ENCODE measurements at regions not wholly inside any gene's neighbourhood (a gene's known extent, or its start where the extent isn't known, plus 50 kb on each side); places are given as distances from the start of the nearest gene placed in this dataset.
"Not testable (repeated sequence)": the region's sequence is repeated elsewhere in the genome, so short reads cannot be mapped to it uniquely, and the experiment has no call there.

- intact Hi-C loops (cut with DNase I), result no loop called here
- DNase-seq (ENCODE audit: low spot score), result no peak
Measured at GRCh38 chr9:85487872-85488271, 253.9 kb downstream of the AGTPBP1 start.

- DNase-seq (ENCODE audit: low spot score), result no peak
- intact Hi-C loops (cut with DNase I), result no loop called here
Measured at GRCh38 chr9:85484235-85484634, 257.5 kb downstream of the AGTPBP1 start.

DNA sequence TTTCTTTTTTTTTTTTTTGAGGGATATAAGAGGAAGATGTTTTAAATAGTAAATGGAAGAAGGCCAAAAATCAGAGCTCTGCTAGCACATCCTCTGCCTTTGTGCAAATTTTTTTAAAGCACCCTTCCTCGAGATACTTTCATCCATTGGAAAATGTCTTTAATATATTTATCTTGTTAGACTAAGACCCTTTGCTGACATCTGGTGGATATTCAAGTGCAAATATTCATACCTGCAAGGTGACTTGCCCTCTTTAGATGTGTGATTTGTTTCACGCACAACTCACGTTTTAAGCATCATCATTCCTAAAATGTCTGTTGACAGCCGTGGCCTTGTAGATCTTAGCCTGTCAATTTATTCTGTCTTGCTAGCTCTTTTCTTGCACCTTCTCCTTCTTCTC is 258.5 kb downstream of the AGTPBP1 start:
- intact Hi-C loops (cut with DNase I), result no loop called here
- no peak for DNase-seq (ENCODE audit: low spot score)

GRCh38 chr9:85479305-85479704 is 262.4 kb downstream of the AGTPBP1 start:
- no peak for DNase-seq (ENCODE audit: low spot score)

GRCh38 chr9:85478847-85479246 is 262.9 kb downstream of the AGTPBP1 start:
- no peak for DNase-seq (ENCODE audit: low spot score)
- intact Hi-C loops (cut with DNase I), result no loop called here

More at GRCh38 chr9:85479305-85479704, 262.4 kb downstream of the AGTPBP1 start:
- intact Hi-C loops (cut with DNase I), result no loop called here

DNA sequence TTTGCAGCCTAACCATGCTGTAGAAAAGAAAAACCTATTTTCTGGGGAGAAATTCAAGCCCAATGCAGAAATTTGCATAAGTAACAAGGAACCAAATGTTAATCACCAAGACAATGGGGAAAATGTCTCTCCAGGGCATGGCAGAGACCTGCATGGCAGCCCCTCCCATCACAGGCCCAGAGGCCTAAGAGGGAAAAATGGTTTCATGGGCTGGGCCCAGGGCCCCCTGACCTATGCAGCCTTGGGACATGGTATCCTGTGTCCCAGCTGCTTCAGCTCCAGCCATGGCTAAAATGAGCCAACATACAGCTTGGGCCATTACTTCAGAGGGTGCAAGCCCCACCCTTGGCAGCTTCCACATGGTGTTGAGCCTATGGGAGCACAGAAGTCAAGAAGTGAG is 266.9 kb downstream of the AGTPBP1 start:
- DNase-seq (ENCODE audit: low spot score), result not testable (repeated sequence)

DNA sequence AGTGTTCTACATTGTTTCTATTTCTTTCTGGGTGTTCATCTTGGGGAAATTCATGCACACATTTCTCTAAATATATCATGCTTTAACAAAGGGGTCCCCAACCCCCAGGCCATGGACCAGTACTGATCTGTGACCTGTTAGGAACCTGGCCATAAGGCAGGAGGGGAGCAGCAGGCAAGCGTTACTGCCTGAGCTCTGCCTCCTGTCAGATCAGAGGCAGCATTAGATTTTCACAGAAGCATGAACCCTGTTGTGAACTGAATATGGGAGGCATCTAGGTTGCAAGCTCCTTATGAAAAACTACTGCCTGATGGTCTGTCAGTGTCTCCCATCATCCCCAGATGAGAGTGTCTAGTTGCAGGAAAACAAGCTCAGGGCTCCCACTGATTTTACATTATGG is 270.0 kb downstream of the AGTPBP1 start:
- DNase-seq (ENCODE audit: low spot score), result no peak
- intact Hi-C loops (cut with DNase I), result no loop called here

More for the DNA sequence above, 266.9 kb downstream of the AGTPBP1 start:
- intact Hi-C loops (cut with DNase I), result not testable (repeated sequence)

GRCh38 chr9:85469041-85469440 is 272.7 kb downstream of the AGTPBP1 start:
- DNase-seq (ENCODE audit: low spot score), result no peak
- intact Hi-C loops (cut with DNase I), result no loop called here

DNA sequence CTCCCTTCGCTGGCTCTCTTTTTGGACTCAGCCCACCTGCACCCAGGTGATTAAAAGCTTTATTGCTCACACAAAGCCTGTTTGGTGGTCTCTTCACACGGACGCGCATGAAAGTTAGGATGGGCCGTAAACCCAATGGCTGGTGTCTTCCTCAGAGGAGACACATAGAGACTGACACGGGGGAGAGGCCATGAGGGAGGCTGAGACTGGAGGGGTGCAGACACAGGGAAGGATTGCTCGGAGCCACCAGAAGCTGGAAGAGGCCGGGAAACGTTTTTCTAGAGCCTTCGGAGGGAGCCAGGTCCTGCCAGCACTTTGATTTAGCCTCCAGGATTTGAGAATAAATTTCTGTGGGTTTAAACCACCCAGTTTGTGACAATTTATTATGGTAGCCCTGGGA is 274.9 kb downstream of the AGTPBP1 start:
- intact Hi-C loops (cut with DNase I), result no loop called here
- DNase-seq (ENCODE audit: low spot score), result no peak

- DNase-seq (ENCODE audit: low spot score); intact Hi-C loops (cut with DNase I): not testable (repeated sequence)
Measured at GRCh38 chr9:85458114-85458864, 283.5 kb downstream of the AGTPBP1 start.

DNA sequence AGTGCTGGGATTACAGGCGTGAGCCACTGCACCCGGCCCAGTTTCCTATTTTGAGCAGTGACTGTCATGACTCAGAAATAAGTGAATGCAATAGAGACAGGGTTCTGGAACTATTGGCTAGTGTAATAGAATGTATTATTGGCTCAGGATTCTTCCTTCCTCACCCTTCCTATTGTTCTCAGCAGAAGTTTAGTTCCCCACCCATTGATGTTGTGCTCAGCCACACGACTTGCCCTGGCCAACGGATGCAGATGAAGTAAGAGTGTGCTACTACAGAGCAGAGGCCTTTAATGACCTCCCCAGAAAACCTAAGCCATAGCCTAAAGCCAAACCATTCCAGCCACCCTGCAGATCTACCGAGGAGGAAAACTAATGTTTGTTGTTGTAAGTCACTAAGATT is 287.9 kb downstream of the AGTPBP1 start:
- intact Hi-C loops (cut with DNase I), result loop anchor here (5.0 kb wide), 1 partner anchor 42 kb away; no protein-coding TSS in a partner anchor
- no peak for DNase-seq (ENCODE audit: low spot score)

DNA sequence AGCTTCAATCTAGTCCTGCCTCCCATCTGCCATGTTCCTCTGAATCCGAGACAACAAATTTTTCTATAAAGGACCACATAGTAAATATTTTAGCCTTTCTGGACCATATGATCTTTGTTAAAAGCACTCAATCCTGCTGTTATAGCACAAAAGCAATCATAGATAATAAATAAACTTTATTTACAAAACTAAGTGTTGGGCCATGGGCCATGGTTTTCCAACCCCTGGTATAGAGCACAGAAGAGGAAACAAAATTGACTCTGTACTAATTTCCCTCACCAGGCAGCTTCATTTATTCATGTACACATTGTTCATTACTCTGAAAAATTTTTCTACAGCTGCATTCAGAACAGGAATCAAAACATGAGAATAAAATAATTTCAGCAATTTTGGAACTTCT is 288.9 kb downstream of the AGTPBP1 start:
- intact Hi-C loops (cut with DNase I), result loop anchor here (5.0 kb wide), 1 partner anchor 41 kb away; no protein-coding TSS in a partner anchor
- no peak for DNase-seq (ENCODE audit: low spot score)

- DNase-seq (ENCODE audit: low spot score), result no peak
- intact Hi-C loops (cut with DNase I), result loop anchor here (5.0 kb wide), 1 partner anchor 39 kb away; no protein-coding TSS in a partner anchor
Measured at GRCh38 chr9:85451680-85452079, 290.1 kb downstream of the AGTPBP1 start.

GRCh38 chr9:85445887-85446286 is 295.9 kb downstream of the AGTPBP1 start:
- intact Hi-C loops (cut with DNase I), result no loop called here
- DNase-seq (ENCODE audit: low spot score), result no peak

DNA sequence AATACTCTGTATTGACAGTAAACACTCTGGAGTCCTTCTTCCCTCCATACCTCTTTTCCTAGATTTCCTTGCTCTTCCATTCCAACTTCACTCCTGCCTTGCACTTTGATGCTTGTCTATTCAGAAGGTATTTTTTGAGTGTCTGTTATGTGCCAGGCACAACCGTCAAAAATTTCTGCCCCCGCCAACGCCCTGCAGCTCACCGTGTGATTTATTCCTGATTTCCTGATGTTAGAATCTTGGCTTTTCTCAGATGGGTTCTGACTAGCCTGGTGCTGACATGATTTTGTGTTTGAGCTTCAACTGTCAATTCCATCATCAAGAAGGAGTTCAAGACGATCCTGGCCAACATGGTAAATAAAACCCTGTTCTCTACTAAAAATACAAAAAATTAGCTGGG is 297.5 kb downstream of the AGTPBP1 start:
- intact Hi-C loops (cut with DNase I), result no loop called here
- DNase-seq (ENCODE audit: low spot score), result no peak

DNA sequence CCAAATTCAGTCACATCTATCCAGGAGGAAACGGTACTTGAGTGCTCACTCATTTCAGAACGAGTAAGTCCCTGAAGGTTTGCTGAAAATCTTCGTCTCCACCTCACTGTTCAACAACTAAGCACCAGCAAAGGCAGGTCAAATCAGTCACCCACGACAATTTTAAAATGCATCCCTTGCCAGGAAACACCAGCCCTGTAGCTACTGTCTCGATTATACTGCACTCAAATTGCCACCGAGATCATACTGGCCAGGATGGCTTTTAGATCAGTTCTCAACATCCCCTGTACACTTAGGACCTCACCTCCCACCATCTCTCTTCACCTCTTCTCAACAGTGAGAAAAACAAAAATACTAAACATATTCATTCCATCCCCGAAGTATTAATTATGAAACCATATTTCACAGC is 298.6 kb downstream of the AGTPBP1 start:
- intact Hi-C loops (cut with DNase I), result no loop called here
- DNase-seq (ENCODE audit: low spot score), result no peak

- intact Hi-C loops (cut with DNase I), result no loop called here
- DNase-seq (ENCODE audit: low spot score), result no peak
Measured at GRCh38 chr9:85439791-85440190, 302.0 kb downstream of the AGTPBP1 start.

DNA sequence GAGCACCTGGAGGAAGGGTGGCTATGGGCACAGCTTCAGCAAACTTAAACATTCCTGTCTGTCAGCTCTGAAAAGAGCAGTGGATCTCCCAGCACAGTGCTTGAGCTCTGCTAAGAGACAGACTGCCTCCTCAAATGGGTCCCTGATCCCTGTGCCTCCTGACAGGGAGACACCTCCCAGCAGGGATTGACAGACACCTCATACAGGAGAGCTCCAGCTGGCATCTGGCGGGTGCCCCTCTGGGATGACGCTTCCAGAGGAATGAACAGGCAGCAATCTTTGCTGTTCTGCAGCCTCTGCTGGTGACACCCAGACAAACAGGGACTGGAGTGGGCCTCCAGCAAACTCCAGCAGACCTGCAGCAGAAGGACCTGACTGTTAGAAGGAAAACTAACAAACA is 307.8 kb downstream of the AGTPBP1 start:
- intact Hi-C loops (cut with DNase I), result not testable (repeated sequence)

DNA sequence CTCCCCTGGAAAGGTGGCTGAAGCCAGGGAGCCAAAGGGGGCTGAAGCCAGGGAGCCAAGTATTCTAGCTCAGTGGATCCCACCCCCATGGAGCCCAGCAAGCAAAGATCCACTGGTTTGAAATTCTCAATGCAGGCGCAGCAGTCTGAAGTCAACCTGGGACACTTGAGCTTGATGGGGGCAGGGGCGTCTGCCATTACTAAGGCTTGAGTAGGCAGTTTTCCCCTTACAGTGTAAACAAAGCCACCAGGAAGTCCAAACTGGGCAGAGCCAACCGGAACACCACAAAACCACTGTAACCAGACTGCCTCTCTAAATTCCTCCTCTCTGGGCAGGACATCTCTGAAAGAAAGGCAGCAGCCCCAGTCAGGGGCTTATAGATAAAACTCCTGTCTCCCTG is 308.2 kb downstream of the AGTPBP1 start:
- intact Hi-C loops (cut with DNase I); DNase-seq (ENCODE audit: low spot score): not testable (repeated sequence)

More for the DNA sequence above, 307.8 kb downstream of the AGTPBP1 start:
- DNase-seq (ENCODE audit: low spot score), result not testable (repeated sequence)

- intact Hi-C loops (cut with DNase I), result no loop called here
- DNase-seq (ENCODE audit: low spot score), result no peak
Measured at GRCh38 chr9:85433046-85433445, 308.7 kb downstream of the AGTPBP1 start.

DNA sequence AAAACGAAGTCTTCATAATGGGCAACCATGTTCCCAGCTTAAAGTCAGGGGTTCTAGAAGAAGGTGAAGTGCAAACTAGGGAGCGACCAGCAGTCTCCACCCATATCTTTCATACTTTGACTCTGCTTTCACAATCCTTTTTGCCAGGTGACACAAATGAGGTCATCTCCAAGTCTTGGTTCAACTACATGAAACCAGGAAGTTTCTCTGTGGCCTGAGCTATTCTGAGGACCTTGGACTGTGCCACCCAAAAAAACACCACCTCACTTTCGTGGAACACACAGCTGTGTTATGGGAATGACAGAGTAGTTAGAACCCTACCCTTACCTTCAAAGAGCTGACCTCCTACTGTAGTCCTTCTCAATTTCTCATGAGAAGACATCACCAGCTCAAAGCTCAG is 309.2 kb downstream of the AGTPBP1 start:
- no peak for DNase-seq (ENCODE audit: low spot score)
- intact Hi-C loops (cut with DNase I), result no loop called here
